ENCODE measurements at regions not wholly inside any gene's neighbourhood (a gene's known extent, or its start where the extent isn't known, plus 50 kb on each side); places are given as distances from the start of the nearest gene placed in this dataset.
A peak's percentile ranks its signal among the peaks of the same experiment; 100 is the strongest.

GRCh38 chr3:74403307-74403706, 211.2 kb downstream of the CNTN3 start:
- Histone ChIP-seq H3K9ac (ENCODE audit: extremely low read depth, insufficient read length, low read length) (no peak overlapping the region), H4K5ac (ENCODE audit: insufficient read length, low read depth, low read length) (no peak overlapping the region), H3K56ac (ENCODE audit: insufficient read length, low read depth, low read length) (no peak overlapping the region), H3K23ac (ENCODE audit: insufficient read length, low read depth, low read length) (no peak overlapping the region), H2BK5ac (ENCODE audit: insufficient read length, low read length) (no peak overlapping the region), H3K23me2 (ENCODE audit: insufficient read length, low read depth, low read length, poor library complexity, severe bottlenecking) (no peaks in the 10 kb centered on the region), H4K8ac (replicated peaks; ENCODE audit: insufficient read length, low read depth, low read length) (no peak overlapping the region), H3K27me3 (ENCODE audit: insufficient read depth, low read length) (no peaks in the 10 kb centered on the region), H3K79me2 (ENCODE audit: insufficient read depth, low read length) (no peaks in the 10 kb centered on the region), H3K27ac (ENCODE audit: insufficient read length, low read depth, low read length) (no peak overlapping the region), H3K4me1 (ENCODE audit: insufficient read depth, low read length) (peaks cover 3% of the 10 kb centered on the region; the same call in 1 of the 2 replicates), H2BK12ac (ENCODE audit: insufficient read length, low read depth, low read length) (no peak overlapping the region), H4K20me1 (ENCODE audit: control insufficient read depth, insufficient read depth, insufficient read length) (no peaks in the 10 kb centered on the region), H2AK5ac (ENCODE audit: insufficient read length, low read length) (no peak overlapping the region), H2BK15ac (ENCODE audit: low read depth, low read length) (no peak overlapping the region), H3T11ph (ENCODE audit: low read length) (no peak overlapping the region), H3K4me2 (ENCODE audit: insufficient read depth, insufficient read length, low read length) (no peak overlapping the region), H2AFZ (ENCODE audit: low read length) (no peak overlapping the region), H2BK120ac (ENCODE audit: low read depth, low read length, poor library complexity, severe bottlenecking) (no peak overlapping the region), H4K91ac (ENCODE audit: insufficient read length, low read depth, low read length) (no peak overlapping the region), H2BK20ac (ENCODE audit: low read depth, low read length, poor library complexity, severe bottlenecking) (no peak overlapping the region), H3K9me3 (ENCODE audit: control insufficient read depth, low read depth, low read length) (no peaks in the 10 kb centered on the region), H3K79me1 (ENCODE audit: insufficient read depth, low read depth, low read length, poor library complexity, severe bottlenecking) (no peaks in the 10 kb centered on the region), H3K4ac (ENCODE audit: low read depth, low read length) (no peak overlapping the region), H3K18ac (ENCODE audit: insufficient read length, low read depth, low read length) (no peak overlapping the region), H3K14ac (ENCODE audit: insufficient read depth, low read length) (no peak overlapping the region)
- TF ChIP-seq CTCF (conservative IDR thresholded peaks at IDR 0.05) = no peak
- Mint-ChIP-seq H3K36me3 (ENCODE audit: insufficient read depth in 1 of 3, low read depth in 3 of 3) (no peaks in the 10 kb centered on the region; a peak in 1 of 7 replicates), H3K4me1 (peaks cover 11 to 17% of the 10 kb centered on the region in 2 experiments), H3K27ac (peak overlapping the region in 2 of 3 experiments; percentile 64 to 71; a peak in 2 of 7 replicates), H3K27me3 (ENCODE audit: low read depth) (no peaks in the 10 kb centered on the region), H3K4me3 (no peak overlapping the region), H3K9me3 (no peaks in the 10 kb centered on the region; a peak in 2 of 5 replicates)
- no CpG with 5 or more reads among the region's 2 CpGs for WGBS (ENCODE audit: extremely low coverage, insufficient read length, low lambda C conversion rate)
- no peak for DNase-seq

Measured in H9 (cell line).